HCT116 (cell line): ENCODE measurements at regions not wholly inside any gene's neighbourhood (a gene's known extent, or its start where the extent isn't known, plus 50 kb on each side); places are given as distances from the start of the nearest gene placed in this dataset.

Experiments
- ATAC-seq: fragments of 200-7000 bp; cut with Tn5 transposase; 2 replicates; pipeline ENCODE4 v1.9.1; 2020; ENCODE audit warnings: mild to moderate bottlenecking, moderate library complexity
- BruUV-seq: library from RNA; stranded (reverse); fragments of 400-500 nt; replicated peaks from 2 replicates; lab custom pipeline; 2021; lab: Mats Ljungman, UMichigan
- CTCF ChIA-PET: fragments of 300-600 bp; sonication (Branson Sonifier 250); formaldehyde crosslinking; loops from one replicate; lab custom pipeline; 2021; ENCODE audit warnings: antibody characterized with exemption; lab: Charles Lee
- POLR2A ChIA-PET: fragments of 300-600, 350-600 bp; sonication (Branson Sonifier 250); formaldehyde crosslinking; loops from one replicate; lab custom pipeline; 2021; ENCODE audit warnings: antibody characterized with exemption; lab: Charles Lee
- RAD21 ChIA-PET, 2 experiments: fragments of 300-600 bp; sonication (Branson Sonifier 250); formaldehyde crosslinking; loops; one replicate each; lab custom pipeline; 2023; ENCODE audit warnings: low total read pairs in 2 of 2; ENCODE audit not compliant: uncharacterized antibody in 2 of 2, unreplicated experiment in 2 of 2, low non-redundant PET in 1 of 2; lab: Charles Lee
- DNase-seq: peaks from one replicate; pipeline ENCODE4 v3.0.0-alpha.2; 2010; ENCODE audit warnings: low read depth, low spot score
- H2AFZ ChIP-seq: fragments of 200-600 bp; shearing (Covaris generic), sonication (generic); 2 replicates; pipeline ENCODE4 v1.6.1; 2017; ENCODE audit warnings: low read depth, mixed run types, mixed read lengths, antibody characterized with exemption, low read length; ENCODE audit not compliant: poor library complexity, severe bottlenecking
- H3K27ac ChIP-seq: 2 replicates; pipeline ENCODE4 v1.5.1; 2012; ENCODE audit warnings: low read depth, low read length
- H3K27me3 ChIP-seq: fragments of 200-600 bp; sonication (generic); 2 replicates; pipeline ENCODE4 v1.6.1; 2016; ENCODE audit warnings: mixed run types, low read length, mixed read lengths; ENCODE audit not compliant: insufficient read depth
- H3K36me3 ChIP-seq, 2 experiments: fragments of 200-500 bp in 1 of 2; fragments of 200-600 bp in 1 of 2; sonication (Bioruptor generic) in 1 of 2; sonication (generic) in 1 of 2; 2 replicates each; pipeline versions ENCODE4 v1.5.1 to v1.6.1; 2014 to 2016; ENCODE audit warnings: low read length in 2 of 2, inconsistent platforms in 1 of 2, mixed read lengths in 1 of 2, mixed run types in 1 of 2; ENCODE audit not compliant: insufficient read depth in 2 of 2, control insufficient read depth in 1 of 2
- H3K4me1 ChIP-seq, 2 experiments: fragments of 200-600 bp in 1 of 2; sonication (generic) in 1 of 2; 2 replicates each; pipeline versions ENCODE4 v1.5.1 to v1.6.1; 2012 to 2017; ENCODE audit warnings: low read length in 2 of 2, inconsistent platforms in 1 of 2, mild to moderate bottlenecking in 1 of 2, mixed read lengths in 1 of 2, mixed run types in 1 of 2, moderate library complexity in 1 of 2; ENCODE audit not compliant: insufficient read depth in 2 of 2, control insufficient read depth in 1 of 2
- H3K4me2 ChIP-seq: fragments of 200-600 bp; sonication (generic); 2 replicates; pipeline ENCODE4 v1.6.1; 2017; ENCODE audit warnings: mixed run types, low read length, mixed read lengths
- H3K4me3 ChIP-seq, 2 experiments: fragments of 200-600 bp in 1 of 2; sonication (generic) in 1 of 2; replicated peaks in 1 of 2; 2 replicates each; pipeline ENCODE4 v1.5.1; 2011 to 2016; ENCODE audit warnings: low read length in 2 of 2, control low read depth in 1 of 2, low read depth in 1 of 2, mild to moderate bottlenecking in 1 of 2, mixed read lengths in 1 of 2, mixed run types in 1 of 2
- H3K79me2 ChIP-seq: fragments of 200-600 bp; sonication (generic); 2 replicates; pipeline ENCODE4 v1.6.1; 2017; ENCODE audit warnings: mild to moderate bottlenecking, mixed run types, low read length, moderate library complexity, mixed read lengths; ENCODE audit not compliant: insufficient read depth
- H3K9ac ChIP-seq: fragments of 200-600 bp; sonication (generic); 2 replicates; pipeline ENCODE4 v1.6.1; 2016; ENCODE audit warnings: low read length, mixed read lengths
- H3K9me2 ChIP-seq: fragments of 200-600 bp; sonication (generic), shearing (Covaris generic); 2 replicates; pipeline ENCODE4 v1.6.1; 2017; ENCODE audit warnings: mixed run types, mild to moderate bottlenecking, moderate library complexity; ENCODE audit not compliant: insufficient read depth
- H3K9me3 ChIP-seq, 2 experiments: fragments of 200-500 bp in 1 of 2; fragments of 200-600 bp in 1 of 2; sonication (Bioruptor generic) in 1 of 2; sonication (generic) in 1 of 2; 2 replicates each; pipeline ENCODE4 v1.6.1; 2014 to 2017; ENCODE audit warnings: low read length in 2 of 2, mixed read lengths in 2 of 2, inconsistent platforms in 1 of 2, low read depth in 1 of 2, mild to moderate bottlenecking in 1 of 2, mixed run types in 1 of 2, moderate library complexity in 1 of 2; ENCODE audit not compliant: control insufficient read depth in 1 of 2, insufficient read depth in 1 of 2
- H4K20me1 ChIP-seq: fragments of 200-600 bp; sonication (generic), shearing (Covaris generic); 2 replicates; pipeline ENCODE4 v1.6.1; 2017; ENCODE audit warnings: mixed run types, mild to moderate bottlenecking, moderate library complexity; ENCODE audit not compliant: insufficient read depth
- CBX3 ChIP-seq: IDR thresholded peaks from 2 replicates; pipeline ENCODE4 v1.6.1; 2012; ENCODE audit warnings: low read depth
- EZH2phosphoT487 ChIP-seq: fragments of 200-600 bp; IDR thresholded peaks from 2 replicates; pipeline ENCODE4 v1.6.1; 2018; ENCODE audit warnings: antibody characterized with exemption, borderline replicate concordance
- FOSL1 ChIP-seq: IDR thresholded peaks from 2 replicates; pipeline ENCODE4 v1.6.1; 2012; ENCODE audit warnings: low read depth
- JUND ChIP-seq: IDR thresholded peaks from 2 replicates; pipeline ENCODE4 v1.6.1; 2012
- POLR2AphosphoS5 ChIP-seq: IDR thresholded peaks from 2 replicates; pipeline ENCODE4 v1.6.1; 2011; ENCODE audit warnings: mild to moderate bottlenecking, low read depth, low read length, moderate library complexity
- TCF7L2 ChIP-seq: IDR thresholded peaks from 2 replicates; pipeline ENCODE4 v1.7.0; 2011; ENCODE audit warnings: borderline replicate concordance, inconsistent platforms; ENCODE audit not compliant: insufficient read depth, insufficient read length; ENCODE audit errors: extremely low read depth
- YY1 ChIP-seq: IDR thresholded peaks from 2 replicates; pipeline ENCODE4 v1.6.1; 2011; ENCODE audit warnings: low read length, low read depth, moderate library complexity, mild to moderate bottlenecking; ENCODE audit not compliant: insufficient replicate concordance; ENCODE audit errors: extremely low read depth
- intact Hi-C: fragments of 100-400 bp; cut with micrococcal nuclease; formaldehyde crosslinking; loops from 2 replicates; pipeline ENCODE4 v1.10.0; 2022
- TF ChIP-seq, protein P1 (sequence below): IDR thresholded peaks from 2 replicates; pipeline ENCODE4 v1.6.1; 2012
- TF ChIP-seq, protein P2 (sequence below): IDR thresholded peaks from 2 replicates; pipeline ENCODE4 v1.6.1; 2012; ENCODE audit warnings: low read depth

DNA sequence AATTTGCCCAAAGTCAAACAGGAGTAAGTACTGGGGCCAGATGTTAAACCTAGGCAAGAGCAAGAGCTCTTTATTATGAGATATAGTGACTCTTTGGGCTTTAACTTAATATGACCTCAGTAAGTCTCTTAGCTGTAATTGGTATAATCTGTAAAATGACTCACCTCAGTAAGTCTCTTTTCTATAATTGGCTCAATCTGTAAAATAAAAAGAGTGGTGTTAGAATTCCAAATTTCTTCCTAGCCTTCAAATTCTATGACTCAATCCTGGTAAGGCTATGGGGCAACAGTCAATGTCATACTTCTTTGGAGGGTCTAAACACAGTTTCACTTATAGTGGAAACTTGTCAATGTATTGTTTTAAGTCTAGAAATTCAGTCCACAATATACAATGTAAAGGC is 1608.9 kb upstream of the PIK3C3 start:
- H4K20me1 ChIP-seq = no peaks in the 10 kb centered on the region
- ChIA-PET RAD21 (no interaction called here), CTCF (no interaction called here), POLR2A (no interaction called here)
- intact Hi-C loops = no loop called here
- H3K9me3 ChIP-seq = peaks cover 0 to 3% of the 10 kb centered on the region in 2 experiments; a peak in 2 of 4 replicates
- H3K27me3 ChIP-seq = no peaks in the 10 kb centered on the region
- no peak overlapping the region for H3K4me3 ChIP-seq
- no peak overlapping the region for H3K9ac ChIP-seq
- H3K4me1 ChIP-seq = no peaks in the 10 kb centered on the region
- H3K36me3 ChIP-seq = no peaks in the 10 kb centered on the region
- ATAC-seq = no peak
- no peaks in the 10 kb centered on the region for H3K79me2 ChIP-seq
- no peaks in the 10 kb centered on the region for H3K9me2 ChIP-seq
- TF ChIP-seq POLR2AphosphoS5 = no peak
- TF ChIP-seq, protein P1, sequence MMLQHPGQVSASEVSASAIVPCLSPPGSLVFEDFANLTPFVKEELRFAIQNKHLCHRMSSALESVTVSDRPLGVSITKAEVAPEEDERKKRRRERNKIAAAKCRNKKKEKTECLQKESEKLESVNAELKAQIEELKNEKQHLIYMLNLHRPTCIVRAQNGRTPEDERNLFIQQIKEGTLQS = no peak
- no peak for TF ChIP-seq CBX3
- no peak for TF ChIP-seq YY1
- no peak for TF ChIP-seq EZH2phosphoT487
- no peak for TF ChIP-seq JUND
- TF ChIP-seq, protein P2, sequence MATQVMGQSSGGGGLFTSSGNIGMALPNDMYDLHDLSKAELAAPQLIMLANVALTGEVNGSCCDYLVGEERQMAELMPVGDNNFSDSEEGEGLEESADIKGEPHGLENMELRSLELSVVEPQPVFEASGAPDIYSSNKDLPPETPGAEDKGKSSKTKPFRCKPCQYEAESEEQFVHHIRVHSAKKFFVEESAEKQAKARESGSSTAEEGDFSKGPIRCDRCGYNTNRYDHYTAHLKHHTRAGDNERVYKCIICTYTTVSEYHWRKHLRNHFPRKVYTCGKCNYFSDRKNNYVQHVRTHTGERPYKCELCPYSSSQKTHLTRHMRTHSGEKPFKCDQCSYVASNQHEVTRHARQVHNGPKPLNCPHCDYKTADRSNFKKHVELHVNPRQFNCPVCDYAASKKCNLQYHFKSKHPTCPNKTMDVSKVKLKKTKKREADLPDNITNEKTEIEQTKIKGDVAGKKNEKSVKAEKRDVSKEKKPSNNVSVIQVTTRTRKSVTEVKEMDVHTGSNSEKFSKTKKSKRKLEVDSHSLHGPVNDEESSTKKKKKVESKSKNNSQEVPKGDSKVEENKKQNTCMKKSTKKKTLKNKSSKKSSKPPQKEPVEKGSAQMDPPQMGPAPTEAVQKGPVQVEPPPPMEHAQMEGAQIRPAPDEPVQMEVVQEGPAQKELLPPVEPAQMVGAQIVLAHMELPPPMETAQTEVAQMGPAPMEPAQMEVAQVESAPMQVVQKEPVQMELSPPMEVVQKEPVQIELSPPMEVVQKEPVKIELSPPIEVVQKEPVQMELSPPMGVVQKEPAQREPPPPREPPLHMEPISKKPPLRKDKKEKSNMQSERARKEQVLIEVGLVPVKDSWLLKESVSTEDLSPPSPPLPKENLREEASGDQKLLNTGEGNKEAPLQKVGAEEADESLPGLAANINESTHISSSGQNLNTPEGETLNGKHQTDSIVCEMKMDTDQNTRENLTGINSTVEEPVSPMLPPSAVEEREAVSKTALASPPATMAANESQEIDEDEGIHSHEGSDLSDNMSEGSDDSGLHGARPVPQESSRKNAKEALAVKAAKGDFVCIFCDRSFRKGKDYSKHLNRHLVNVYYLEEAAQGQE = no peak
- no peak for TF ChIP-seq FOSL1
- no peak for TF ChIP-seq TCF7L2
- TF ChIP-seq, all 23 proteins: peak for 0
- BruUV-seq = no TSS peak
- no peak for DNase-seq
- Histone ChIP-seq H3K27ac (no peak overlapping the region), H2AFZ (no peak overlapping the region), H3K4me2 (no peak overlapping the region)
